GM12878 (cell line): ENCODE measurements at regions not wholly inside any gene's neighbourhood (a gene's known extent, or its start where the extent isn't known, plus 50 kb on each side); places are given as distances from the start of the nearest gene placed in this dataset.

ENCODE experiments used
- ATAC-seq: fragments of 200-7000 bp; cut with Tn5 transposase; 3 replicates; pipeline ENCODE4 v1.9.1; 2020; ENCODE audit warnings: mild to moderate bottlenecking, moderate library complexity
- BruUV-seq: library from RNA; stranded (reverse); fragments of 400-500 nt; replicated peaks from 2 replicates; lab custom pipeline; 2021; lab: Mats Ljungman, UMichigan
- CTCF ChIA-PET: fragments of 300-600 bp; sonication (Branson Sonifier 250); formaldehyde crosslinking; extraction: SDS; loops from one replicate; lab custom pipeline; 2021; ENCODE audit warnings: inconsistent platforms; lab: Yijun Ruan, JAX
- POLR2A ChIA-PET: fragments of 350-600 bp; formaldehyde crosslinking; extraction: SDS; loops from one replicate; lab custom pipeline; 2021; ENCODE audit warnings: inconsistent platforms; lab: Charles Lee
- RAD21 ChIA-PET: fragments of 300-600 bp; sonication (Branson Sonifier 250); formaldehyde crosslinking; loops from one replicate; lab custom pipeline; 2023; ENCODE audit warnings: antibody characterized with exemption; ENCODE audit not compliant: unreplicated experiment; lab: Charles Lee
- SMC1A ChIA-PET: fragments of 300-600 bp; sonication (Branson Sonifier 250); formaldehyde crosslinking; loops from one replicate; lab custom pipeline; 2023; ENCODE audit not compliant: unreplicated experiment, uncharacterized antibody; lab: Charles Lee
- DNase-seq: peaks from one replicate; pipeline ENCODE4 v3.0.0-alpha.2; 2011; ENCODE audit warnings: low read depth, low spot score
- FAIRE-seq: peaks from 3 replicates; lab custom pipeline; 2011; peaks lifted over from hg19 to GRCh38; lab: Jason Lieb, UNC
- H2AFZ ChIP-seq: 2 replicates; pipeline ENCODE4 v1.6.0; 2011; ENCODE audit warnings: low read depth, low read length, control low read depth; ENCODE audit not compliant: control insufficient read depth
- H3K27ac ChIP-seq: 2 replicates; pipeline ENCODE4 v1.5.1; 2011; ENCODE audit warnings: control low read depth; ENCODE audit not compliant: control insufficient read depth, insufficient read depth
- H3K27me3 ChIP-seq, 2 experiments: replicated peaks in 1 of 2; 2 replicates each; pipeline versions ENCODE4 v1.6.0 to v1.6.1; 2011; ENCODE audit warnings: low read length in 1 of 2; ENCODE audit not compliant: control insufficient read depth in 2 of 2, insufficient read depth in 2 of 2
- H3K36me3 ChIP-seq, 2 experiments: 2 replicates each; pipeline ENCODE4 v1.5.1; 2011; ENCODE audit warnings: low read length in 1 of 2; ENCODE audit not compliant: control insufficient read depth in 2 of 2, insufficient read depth in 2 of 2
- H3K4me1 ChIP-seq: 2 replicates; pipeline ENCODE4 v1.6.1; 2011; ENCODE audit warnings: mild to moderate bottlenecking, low read length, moderate library complexity, mixed read lengths; ENCODE audit not compliant: control insufficient read depth, insufficient read depth
- H3K4me2 ChIP-seq: 2 replicates; pipeline ENCODE4 v1.6.0; 2011; ENCODE audit warnings: control low read depth; ENCODE audit not compliant: control insufficient read depth, insufficient read depth
- H3K4me3 ChIP-seq: fragments of 200-600 bp; sonication (generic); 2 replicates; pipeline ENCODE4 v1.5.1; 2016
- H3K79me2 ChIP-seq: 2 replicates; pipeline ENCODE4 v1.6.0; 2011; ENCODE audit warnings: low read length; ENCODE audit not compliant: control insufficient read depth, insufficient read depth
- H3K9ac ChIP-seq: 2 replicates; pipeline ENCODE4 v1.8.0; 2011; ENCODE audit warnings: low read length, control low read depth, mixed read lengths; ENCODE audit not compliant: control insufficient read depth, insufficient read depth
- H3K9me3 ChIP-seq: replicated peaks from 3 replicates; pipeline ENCODE4 v1.5.1; 2011; ENCODE audit warnings: mild to moderate bottlenecking, low read length; ENCODE audit not compliant: control insufficient read depth, insufficient read depth
- H4K20me1 ChIP-seq: 2 replicates; pipeline ENCODE4 v1.6.0; 2011; ENCODE audit not compliant: control insufficient read depth, insufficient read depth
- BCL3 ChIP-seq: IDR thresholded peaks from 2 replicates; pipeline ENCODE4 v1.6.1; 2011; ENCODE audit warnings: borderline replicate concordance, low read depth, mild to moderate bottlenecking, moderate library complexity, low read length; ENCODE audit not compliant: insufficient read depth, poor library complexity, severe bottlenecking
- CBFB ChIP-seq: IDR thresholded peaks from 2 replicates; pipeline ENCODE4 v1.6.1; 2016; ENCODE audit warnings: antibody characterized with exemption, low read depth
- CHD1 ChIP-seq: IDR thresholded peaks from 2 replicates; pipeline ENCODE4 v1.6.1; 2012; ENCODE audit warnings: low read depth, low read length, improper control_type of control experiment
- NR2C2 ChIP-seq: IDR thresholded peaks from 2 replicates; pipeline ENCODE4 v1.6.1; 2011; ENCODE audit warnings: borderline replicate concordance, low read depth; ENCODE audit not compliant: control insufficient read depth, insufficient read length
- STAT3 ChIP-seq: IDR thresholded peaks from 2 replicates; pipeline ENCODE4 v1.6.1; 2011; ENCODE audit warnings: low read depth, low read length, improper control_type of control experiment
- TARDBP ChIP-seq: IDR thresholded peaks from 2 replicates; pipeline ENCODE4 v1.6.1; 2016; ENCODE audit warnings: borderline replicate concordance
- TCF12 ChIP-seq: IDR thresholded peaks from 2 replicates; pipeline ENCODE4 v1.6.1; 2011; ENCODE audit warnings: low read depth, mild to moderate bottlenecking, low read length
- TCF3 ChIP-seq: IDR thresholded peaks from 2 replicates; pipeline ENCODE4 v1.6.1; 2012; ENCODE audit warnings: low read depth, mild to moderate bottlenecking, low read length, borderline replicate concordance; ENCODE audit not compliant: insufficient read depth
- USF1 ChIP-seq: IDR thresholded peaks from 2 replicates; pipeline ENCODE4 v1.6.1; 2011; ENCODE audit warnings: borderline replicate concordance, low read depth, mild to moderate bottlenecking, moderate library complexity, mixed read lengths, low read length; ENCODE audit not compliant: insufficient read depth; ENCODE audit errors: extremely low read length
- ZNF207 ChIP-seq: fragments of 450-650 bp; IDR thresholded peaks from 2 replicates; pipeline ENCODE4 v1.6.1; 2014; ENCODE audit warnings: antibody characterized with exemption, mild to moderate bottlenecking, borderline replicate concordance
- ZNF622 ChIP-seq: fragments of 450-650 bp; IDR thresholded peaks from 2 replicates; pipeline ENCODE4 v1.6.1; 2017; ENCODE audit warnings: mild to moderate bottlenecking, inconsistent platforms
- ZSCAN29 ChIP-seq: fragments of 450-650 bp; IDR thresholded peaks from 2 replicates; pipeline ENCODE4 v1.6.1; 2017; ENCODE audit warnings: mild to moderate bottlenecking, moderate library complexity
- WGBS: methylation state at CpG from one replicate; pipeline ENCODE4 v1.1.6; 2016; ENCODE audit warnings: low lambda C conversion rate; ENCODE audit not compliant: insufficient replicate concordance, insufficient coverage; ENCODE audit errors: missing lambda C conversion rate; 5-methylcytosine and 5-hydroxymethylcytosine counted together
- in situ Hi-C: fragments of 300-500 bp; cut with MboI; formaldehyde crosslinking; loops from 9 replicates; pipeline ENCODE4 v1.14.3; 2018; ENCODE audit warnings: mixed read lengths
- intact Hi-C: fragments of 100-400 bp; cut with micrococcal nuclease; formaldehyde crosslinking; loops from one replicate; pipeline ENCODE4 v1.14.2; 2022; ENCODE audit not compliant: unreplicated experiment
- TF ChIP-seq, protein P1 (sequence below): fragments of 450-650 bp; formaldehyde crosslinking; IDR thresholded peaks from 2 replicates; pipeline ENCODE4 v1.4.0; 2020; ENCODE audit warnings: mild to moderate bottlenecking, moderate library complexity

GRCh38 chr14:54342806-54343205, 54.0 kb upstream of the CDKN3 start:
- POLR2A ChIA-PET, result no interaction called here
- RAD21 ChIA-PET, result no interaction called here
- peaks cover 0 to 2% of the 10 kb centered on the region in 2 experiments; a peak in 1 of 4 replicates for H3K27me3 ChIP-seq
- SMC1A ChIA-PET, result no interaction called here
- H3K9ac ChIP-seq, result no peak overlapping the region
- DNase-seq (no peak), FAIRE-seq (no peak), ATAC-seq (no peak)
- H3K4me1 ChIP-seq, result no peaks in the 10 kb centered on the region
- no TSS peak for BruUV-seq
- no peaks in the 10 kb centered on the region for H3K79me2 ChIP-seq
- no peaks in the 10 kb centered on the region for H4K20me1 ChIP-seq
- H3K9me3 ChIP-seq, result no peaks in the 10 kb centered on the region
- no peak overlapping the region for H2AFZ ChIP-seq
- CTCF ChIA-PET, result interaction anchor here (1.1 to 1.4 kb wide), 2 partner anchors 10 to 14 kb away, joined by 3 to 4 read pairs; no protein-coding TSS in a partner anchor
- TF ChIP-seq TCF12 (no peak), BCL3 (no peak), ZNF207 (no peak), USF1 (no peak), ZSCAN29 (no peak), CBFB (no peak), ZNF622 (no peak), NR2C2 (no peak), TARDBP (no peak), CHD1 (no peak), TCF3 (no peak), STAT3 (no peak)
- TF ChIP-seq, protein P1, sequence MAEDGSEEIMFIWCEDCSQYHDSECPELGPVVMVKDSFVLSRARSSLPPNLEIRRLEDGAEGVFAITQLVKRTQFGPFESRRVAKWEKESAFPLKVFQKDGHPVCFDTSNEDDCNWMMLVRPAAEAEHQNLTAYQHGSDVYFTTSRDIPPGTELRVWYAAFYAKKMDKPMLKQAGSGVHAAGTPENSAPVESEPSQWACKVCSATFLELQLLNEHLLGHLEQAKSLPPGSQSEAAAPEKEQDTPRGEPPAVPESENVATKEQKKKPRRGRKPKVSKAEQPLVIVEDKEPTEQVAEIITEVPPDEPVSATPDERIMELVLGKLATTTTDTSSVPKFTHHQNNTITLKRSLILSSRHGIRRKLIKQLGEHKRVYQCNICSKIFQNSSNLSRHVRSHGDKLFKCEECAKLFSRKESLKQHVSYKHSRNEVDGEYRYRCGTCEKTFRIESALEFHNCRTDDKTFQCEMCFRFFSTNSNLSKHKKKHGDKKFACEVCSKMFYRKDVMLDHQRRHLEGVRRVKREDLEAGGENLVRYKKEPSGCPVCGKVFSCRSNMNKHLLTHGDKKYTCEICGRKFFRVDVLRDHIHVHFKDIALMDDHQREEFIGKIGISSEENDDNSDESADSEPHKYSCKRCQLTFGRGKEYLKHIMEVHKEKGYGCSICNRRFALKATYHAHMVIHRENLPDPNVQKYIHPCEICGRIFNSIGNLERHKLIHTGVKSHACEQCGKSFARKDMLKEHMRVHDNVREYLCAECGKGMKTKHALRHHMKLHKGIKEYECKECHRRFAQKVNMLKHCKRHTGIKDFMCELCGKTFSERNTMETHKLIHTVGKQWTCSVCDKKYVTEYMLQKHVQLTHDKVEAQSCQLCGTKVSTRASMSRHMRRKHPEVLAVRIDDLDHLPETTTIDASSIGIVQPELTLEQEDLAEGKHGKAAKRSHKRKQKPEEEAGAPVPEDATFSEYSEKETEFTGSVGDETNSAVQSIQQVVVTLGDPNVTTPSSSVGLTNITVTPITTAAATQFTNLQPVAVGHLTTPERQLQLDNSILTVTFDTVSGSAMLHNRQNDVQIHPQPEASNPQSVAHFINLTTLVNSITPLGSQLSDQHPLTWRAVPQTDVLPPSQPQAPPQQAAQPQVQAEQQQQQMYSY (CRISPR knock-in tag), result no peak
- TF ChIP-seq, all 136 proteins: peak for 0
- Histone ChIP-seq H3K4me3 (no peak overlapping the region), H3K36me3 (no peaks in the 10 kb centered on the region), H3K27ac (no peak overlapping the region), H3K4me2 (no peak overlapping the region)
- 78% methylated on average over 3 of the region's 3 CpGs for WGBS
- in situ Hi-C loops, result loop anchor here (25.0 kb wide), 1 partner anchor 806 kb away; no protein-coding TSS in a partner anchor
- intact Hi-C loops, result no loop called here
